Uterus (tissue), 2 donors: ENCODE measurements at regions not wholly inside any gene's neighbourhood (a gene's known extent, or its start where the extent isn't known, plus 50 kb on each side); places are given as distances from the start of the nearest gene placed in this dataset.

Experiments
- CTCF ChIP-seq, 4 experiments: fragments of 200-600 bp in 2 of 4; fragments of 450-650 bp in 2 of 4; sonication (generic) in 2 of 4; IDR thresholded peaks; one replicate each; pipeline ENCODE4 v1.5.1; 2016 to 2019; ENCODE audit warnings: antibody characterized with exemption in 4 of 4, mild to moderate bottlenecking in 2 of 4, moderate library complexity in 1 of 4
- POLR2A ChIP-seq, 2 donors: fragments of 450-650 bp; IDR thresholded peaks; one replicate each; pipeline ENCODE4 v1.6.1; 2016; ENCODE audit warnings: antibody characterized with exemption in 2 of 2, mild to moderate bottlenecking in 1 of 2, moderate library complexity in 1 of 2

- no peak for TF ChIP-seq CTCF (IDR thresholded peaks at IDR 0.05)
- TF ChIP-seq POLR2A (IDR thresholded peaks at IDR 0.05) = no peak
These were observed 603.8 kb upstream of the PSMD7 start for GRCh38 chr16:73692861-73693260.
